NCI-H2196 (cell line): ENCODE measurements at regions not wholly inside any gene's neighbourhood (a gene's known extent, or its start where the extent isn't known, plus 50 kb on each side); places are given as distances from the start of the nearest gene placed in this dataset.
A peak's percentile ranks its signal among the peaks of the same experiment; 100 is the strongest.

Experiments used
- DNase-seq: peaks from one replicate; lab custom pipeline; 2025; ENCODE audit not compliant: unreplicated experiment; lab: John Stamatoyannopoulos, UW

DNA sequence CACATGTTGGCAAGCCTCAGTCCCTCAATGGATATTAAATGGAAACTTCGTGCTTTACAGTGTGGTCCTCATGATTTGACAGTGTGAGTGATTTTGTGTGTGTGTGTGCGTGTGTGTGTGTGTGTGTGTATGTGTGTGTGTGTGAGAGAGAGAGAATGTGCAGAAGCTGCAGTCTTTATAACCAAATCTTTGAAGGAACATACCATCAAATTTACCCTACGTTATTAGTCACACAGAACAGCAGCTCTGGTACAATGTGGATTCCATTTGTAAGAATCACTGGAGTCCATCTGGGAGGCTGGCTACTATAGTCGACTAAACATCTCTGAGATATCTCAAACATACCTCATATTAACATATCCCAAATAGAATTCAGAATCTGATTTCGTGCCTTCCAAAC, 928.0 kb upstream of the POT1 start:
- DNase-seq, result no peak

DNA sequence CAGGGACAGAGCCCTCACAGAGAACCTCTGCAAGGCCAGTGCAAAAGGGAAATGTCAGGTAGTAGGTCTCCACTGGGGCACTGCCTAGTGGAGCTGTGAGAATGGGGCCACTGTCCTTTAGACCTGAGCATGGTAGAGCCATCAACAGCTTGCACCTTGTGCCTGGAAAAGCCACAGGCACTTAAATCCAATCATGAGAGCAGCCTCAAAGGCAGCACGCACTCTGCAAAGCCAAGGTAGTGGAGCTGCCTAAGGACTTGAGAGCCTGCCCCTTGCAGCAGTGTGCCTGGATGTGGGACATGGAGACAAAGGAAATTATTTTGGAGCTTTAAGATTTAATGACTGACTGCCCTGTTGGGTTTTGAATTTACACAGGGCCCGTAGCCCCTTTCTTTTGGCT, 918.5 kb upstream of the POT1 start:
- DNase-seq, result no peak

DNA sequence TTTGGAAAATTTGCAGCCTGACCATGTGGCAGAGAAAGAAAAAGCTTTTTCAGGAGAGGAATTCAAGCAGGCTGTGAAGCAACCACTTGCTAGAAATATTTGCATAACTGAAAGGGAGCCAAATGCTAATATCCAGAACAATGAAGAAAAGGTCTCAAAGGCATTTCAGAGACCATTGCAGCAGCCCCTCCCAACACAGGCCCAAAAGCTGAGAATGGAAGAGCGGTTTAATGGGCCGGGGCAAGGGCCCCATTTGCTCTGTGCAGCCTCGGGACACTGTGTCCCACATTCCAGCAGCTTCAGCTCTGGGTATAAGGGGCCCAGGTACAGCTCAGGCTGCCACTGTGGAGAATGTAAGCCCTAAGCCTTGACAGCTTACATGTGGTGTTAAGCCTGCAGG, 918.1 kb upstream of the POT1 start:
- no peak for DNase-seq

DNA sequence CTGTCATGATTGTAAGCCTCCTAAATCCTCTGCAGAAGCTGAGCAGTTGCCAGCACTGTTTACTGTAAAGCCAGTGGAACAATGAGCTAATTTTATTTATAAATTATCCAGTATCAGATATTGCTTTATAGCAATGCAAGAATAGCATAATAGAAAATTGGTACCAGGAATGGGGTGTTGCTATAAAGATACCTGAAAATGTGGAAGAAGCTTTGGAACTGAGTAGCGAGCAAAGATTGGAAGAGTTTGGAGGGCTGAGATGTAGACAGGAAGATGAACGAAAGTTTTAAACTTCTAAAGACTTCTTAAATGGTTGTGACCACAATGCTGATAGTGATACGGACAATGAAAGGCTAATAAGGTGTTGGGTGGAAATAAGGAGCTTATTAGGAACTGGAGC, 917.4 kb upstream of the POT1 start:
- DNase-seq, result no peak

DNA sequence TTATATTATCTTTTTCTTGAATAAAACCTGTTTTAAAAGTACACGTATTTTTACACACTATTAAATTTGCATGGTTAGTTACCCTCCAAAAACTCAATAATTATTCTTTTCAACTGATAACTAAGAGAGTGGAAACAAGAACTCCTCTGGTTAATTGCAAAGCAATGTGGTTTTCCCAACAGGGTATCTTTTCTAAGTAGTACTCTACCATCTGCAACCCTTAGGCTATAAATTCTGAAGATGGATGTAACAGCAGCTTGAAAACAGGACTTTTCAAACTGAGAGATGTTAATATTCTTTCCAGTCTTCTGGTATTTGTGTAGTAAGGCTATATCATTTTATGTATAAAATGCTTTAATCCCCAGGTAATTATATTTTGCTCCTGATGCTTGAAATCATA, 916.1 kb upstream of the POT1 start:
- no peak for DNase-seq

DNA sequence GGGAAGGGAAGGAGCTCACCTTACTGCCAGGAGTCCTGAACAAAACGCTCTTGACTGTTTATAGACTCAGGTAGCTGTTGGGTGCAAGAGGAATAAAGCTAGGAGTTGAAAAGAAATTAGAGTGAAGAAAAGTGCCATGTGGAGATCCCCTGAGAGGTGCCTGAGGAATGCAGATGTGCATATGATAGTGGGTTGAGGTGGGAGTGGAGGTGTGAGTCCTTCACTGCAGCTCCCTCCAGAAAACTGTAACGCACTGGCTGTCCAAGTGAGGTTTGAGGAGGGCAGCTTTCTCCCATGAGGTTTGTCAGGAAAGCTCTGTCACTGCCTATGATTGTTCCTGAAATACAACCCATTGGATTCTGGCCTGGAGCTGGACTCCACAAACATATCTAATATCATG, 904.8 kb upstream of the POT1 start:
- DNase-seq, result no peak

DNA sequence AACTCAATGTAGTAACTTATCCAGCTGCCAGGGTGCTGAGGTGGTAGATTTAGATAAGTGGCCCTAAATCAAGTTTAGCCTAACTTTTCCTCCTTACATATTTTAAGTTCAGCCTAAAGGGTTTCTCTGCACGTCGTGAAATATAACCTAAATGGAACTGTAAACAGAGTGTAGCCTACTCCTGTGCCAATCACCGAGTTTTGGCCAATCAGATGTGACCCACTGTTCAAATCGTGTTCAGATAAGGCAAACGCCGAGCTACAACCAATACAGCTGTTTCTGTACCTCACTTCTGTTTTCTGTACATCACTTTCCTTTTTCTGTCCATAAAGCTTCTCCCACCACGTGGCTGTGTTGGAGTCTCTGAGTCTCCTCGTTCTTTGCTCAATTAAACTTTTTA, 904.2 kb upstream of the POT1 start:
- DNase-seq, result no peak

DNA sequence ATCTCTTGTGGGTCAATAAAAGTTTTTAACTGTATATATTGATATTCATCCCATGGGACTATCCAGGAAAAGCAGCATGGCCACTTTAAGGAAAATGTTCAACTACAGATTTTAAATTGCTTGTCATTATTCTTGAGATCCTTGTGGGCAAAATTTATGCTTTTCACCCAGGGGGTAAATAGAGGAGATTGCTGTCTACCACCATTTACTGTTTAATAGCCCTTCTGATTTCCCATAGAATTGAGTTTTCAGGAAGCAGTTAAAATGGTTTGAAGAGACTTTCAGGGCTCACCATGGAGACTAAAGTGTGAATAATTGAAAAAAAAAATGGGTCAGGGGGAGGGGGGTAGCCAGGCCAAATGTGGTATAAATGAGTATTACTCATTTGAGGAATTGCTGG, 901.1 kb upstream of the POT1 start:
- no peak for DNase-seq

DNA sequence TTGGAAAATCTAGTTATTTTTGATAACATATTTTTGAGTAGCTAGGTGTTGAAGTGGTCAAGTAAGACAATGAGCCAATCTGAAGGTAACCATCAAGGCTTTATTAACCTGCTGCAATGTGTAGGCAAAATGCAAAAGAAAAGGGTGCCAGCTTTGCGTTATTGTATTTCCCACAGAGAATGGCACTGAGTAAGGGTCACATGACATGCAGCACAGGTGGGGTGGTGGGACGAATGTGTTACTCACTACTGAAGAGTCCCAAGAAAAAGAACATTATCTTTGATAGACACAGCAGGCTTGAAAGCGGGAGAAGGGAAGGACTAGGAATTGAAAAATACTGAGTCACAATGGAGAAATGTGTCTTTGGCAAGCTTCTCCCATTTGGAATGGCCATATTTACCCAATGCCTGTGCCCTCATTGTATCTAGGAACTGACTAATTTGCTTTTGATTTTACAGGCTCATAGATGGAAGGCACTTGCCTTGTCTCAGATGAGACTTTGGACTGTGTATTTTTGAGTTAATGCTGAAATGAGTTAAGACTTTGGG, 898.6 kb upstream of the POT1 start:
- DNase-seq, result no peak

DNA sequence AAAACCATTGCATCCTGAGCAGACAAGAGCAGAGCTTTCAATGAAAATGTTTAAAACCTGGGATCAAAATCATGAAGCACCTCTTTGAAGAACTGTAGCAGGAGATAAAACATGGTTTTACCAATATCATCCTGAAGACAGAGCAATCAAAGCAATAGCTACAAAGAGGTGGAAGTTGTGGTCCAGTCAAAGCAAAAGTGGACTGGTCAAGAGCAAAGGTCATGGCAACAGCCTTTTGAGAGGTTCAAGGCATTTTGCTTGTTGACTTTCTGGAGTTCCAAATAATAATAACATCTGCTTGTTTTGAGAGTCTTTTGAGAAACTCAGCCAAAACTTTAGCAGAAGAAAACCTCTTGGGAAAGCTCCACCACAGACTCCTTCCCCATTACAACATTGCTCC, 893.9 kb upstream of the POT1 start:
- no peak for DNase-seq

DNA sequence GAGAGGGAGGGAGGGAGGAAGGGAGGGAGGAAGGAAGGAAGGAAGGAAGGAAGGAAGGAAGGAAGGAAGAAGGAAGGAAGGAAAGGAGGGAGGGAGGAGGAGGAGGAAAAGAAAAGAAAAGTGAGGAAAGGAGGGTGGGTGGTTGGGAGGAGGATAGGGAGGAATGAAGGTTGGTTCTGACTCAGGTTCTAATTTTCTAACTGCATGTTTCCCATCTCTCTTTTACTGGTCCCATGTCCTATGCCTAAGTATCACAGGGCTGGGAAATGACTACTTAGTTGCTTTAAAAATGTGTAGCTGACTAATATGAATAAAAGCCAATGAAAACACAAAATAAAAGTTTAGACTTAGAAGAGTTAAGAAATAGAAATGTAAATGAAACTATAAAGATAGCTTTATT, 890.9 kb upstream of the POT1 start:
- DNase-seq, result no peak

DNA sequence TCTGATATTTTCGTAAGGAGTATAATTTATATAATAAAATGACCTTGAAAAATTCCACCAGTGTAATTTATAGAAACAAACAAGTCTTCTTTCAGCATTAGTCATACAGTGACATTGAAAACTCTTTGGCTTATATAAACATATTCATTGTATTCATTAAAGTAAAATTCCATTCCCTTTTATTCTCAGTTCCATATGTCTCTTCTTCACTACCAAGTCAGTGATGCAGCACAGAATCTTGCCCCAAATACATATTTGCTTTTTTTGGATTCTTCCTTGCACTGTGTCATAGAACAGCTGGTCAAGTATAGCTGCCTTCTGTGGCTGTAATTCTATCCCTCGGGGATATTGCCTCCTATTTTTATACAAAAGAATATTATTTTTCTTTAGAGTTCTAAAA, 884.5 kb upstream of the POT1 start:
- DNase-seq, result no peak

DNA sequence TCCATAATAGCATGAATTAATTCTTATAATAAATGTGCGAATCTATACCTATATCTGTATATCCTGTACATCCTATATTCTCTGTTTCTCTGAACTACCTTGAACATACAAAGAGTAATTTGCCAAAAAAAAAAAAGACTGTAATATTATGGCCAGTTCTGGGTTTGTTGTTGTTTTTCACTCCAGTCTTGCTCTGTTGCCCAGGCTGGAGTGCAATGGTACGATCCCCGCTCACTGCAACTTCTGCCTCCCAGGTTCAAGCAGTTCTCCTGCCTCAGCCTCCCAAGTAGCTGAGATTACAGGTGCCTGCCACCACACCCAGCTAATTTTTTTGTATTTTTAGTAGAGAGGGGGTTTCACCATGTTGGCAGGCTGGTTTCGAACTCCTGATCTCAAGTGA, 876.9 kb upstream of the POT1 start:
- DNase-seq, result peak; percentile 3

DNA sequence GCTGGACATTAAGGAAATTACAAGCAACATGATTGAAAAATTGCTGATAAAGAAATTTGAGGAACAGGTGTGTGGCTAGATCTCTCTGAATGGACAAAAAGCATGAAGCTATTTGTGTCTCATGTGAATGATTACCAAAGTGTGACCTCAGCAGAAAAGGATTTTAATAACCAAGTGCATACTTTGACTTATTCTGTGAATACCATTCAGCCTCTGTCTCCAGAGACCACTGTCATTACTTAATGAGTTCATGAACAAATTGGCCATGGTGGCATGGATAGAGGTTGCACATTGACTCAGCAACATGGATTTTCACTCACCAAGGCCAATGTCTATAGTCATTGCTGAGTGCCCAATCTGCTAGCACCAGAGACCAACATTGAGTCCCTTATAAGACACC, 874.6 kb upstream of the POT1 start:
- DNase-seq, result no peak

DNA sequence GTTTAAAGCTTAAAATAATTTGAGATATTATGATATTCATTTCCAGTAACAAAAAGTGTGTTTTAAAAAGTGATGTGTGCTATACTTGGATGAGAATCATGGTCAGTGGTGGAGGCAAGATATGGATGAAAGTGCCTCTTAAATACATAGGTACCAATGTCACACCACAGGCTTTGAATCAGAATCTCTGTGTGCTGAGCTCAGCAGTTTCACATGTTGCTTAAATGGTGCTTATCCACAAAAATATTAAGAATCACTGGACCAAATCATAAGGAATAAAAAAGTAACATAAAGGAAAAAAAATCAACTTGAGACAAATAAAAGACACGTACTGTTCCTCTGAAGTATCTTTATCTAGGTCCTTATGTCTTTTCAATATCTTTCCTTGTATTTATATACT, 850.5 kb upstream of the POT1 start:
- DNase-seq, result no peak

DNA sequence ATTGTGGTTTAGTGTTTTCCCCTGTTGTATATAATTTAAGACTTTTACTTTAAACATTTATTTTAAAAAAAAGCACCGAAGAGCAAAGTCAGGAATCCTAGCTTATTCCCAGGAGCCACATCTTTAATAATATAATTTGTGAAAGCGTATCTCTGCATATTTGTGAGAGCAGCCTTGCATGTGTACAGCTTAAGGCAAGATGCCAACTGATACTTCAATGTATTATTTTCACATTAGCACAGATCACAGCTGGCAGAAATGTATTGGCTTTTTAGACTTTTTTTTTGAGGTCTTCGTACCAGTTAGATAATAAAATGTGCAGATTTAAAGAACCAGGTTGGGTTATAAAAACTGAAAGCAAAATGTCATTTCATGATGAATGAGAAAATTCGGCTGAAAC, 845.7 kb upstream of the POT1 start:
- peak; percentile 15 for DNase-seq

DNA sequence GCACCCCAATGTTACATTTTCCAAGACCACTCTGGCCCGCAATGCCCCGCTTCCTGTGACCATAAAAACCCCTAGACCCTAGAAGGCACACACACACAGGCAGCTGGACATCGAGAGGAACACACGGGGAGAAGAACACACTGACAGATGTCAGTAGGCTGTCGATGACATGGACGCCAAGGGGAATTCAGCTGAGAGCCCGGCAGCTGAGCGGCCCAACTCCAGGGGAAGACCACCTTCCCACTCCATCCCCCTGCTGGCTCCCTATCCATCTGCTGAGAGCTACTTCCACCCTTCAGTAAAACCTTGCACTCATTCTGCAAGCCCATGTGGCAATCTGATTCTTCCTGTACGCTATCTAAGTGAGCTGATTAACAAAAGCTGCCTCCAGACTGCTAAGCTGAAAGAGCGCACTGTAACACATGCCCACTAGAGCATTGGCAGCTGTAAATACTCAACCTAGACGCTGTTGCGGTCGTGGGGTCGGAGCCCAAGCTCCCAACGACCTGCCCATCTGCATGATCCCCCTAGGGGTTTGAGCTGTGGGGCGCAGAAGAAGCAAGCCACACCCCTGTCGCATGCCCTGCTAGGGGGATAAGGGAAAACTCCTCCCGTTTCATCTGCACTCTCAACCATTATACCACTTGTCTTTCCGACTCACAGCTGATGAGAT, 843.6 kb upstream of the POT1 start:
- DNase-seq, result no peak

DNA sequence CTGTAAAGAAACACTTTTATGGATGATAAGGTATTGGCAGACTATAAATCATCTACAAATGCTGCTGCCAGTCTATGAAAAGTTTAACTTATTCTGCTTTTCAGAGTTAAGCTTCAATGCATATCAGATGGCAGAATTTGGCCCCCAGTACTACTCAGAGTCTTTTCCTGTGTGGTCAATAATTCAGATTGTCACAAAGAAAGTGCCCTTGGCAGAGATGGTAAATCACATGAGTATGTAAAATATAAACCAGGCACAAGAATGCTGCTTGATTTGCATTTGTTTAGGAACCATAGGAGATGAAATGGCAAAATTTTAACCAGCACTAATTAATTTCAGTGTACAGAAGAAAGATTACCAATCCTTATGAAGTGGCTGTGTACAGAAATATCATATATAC, 818.3 kb upstream of the POT1 start:
- DNase-seq, result no peak

DNA sequence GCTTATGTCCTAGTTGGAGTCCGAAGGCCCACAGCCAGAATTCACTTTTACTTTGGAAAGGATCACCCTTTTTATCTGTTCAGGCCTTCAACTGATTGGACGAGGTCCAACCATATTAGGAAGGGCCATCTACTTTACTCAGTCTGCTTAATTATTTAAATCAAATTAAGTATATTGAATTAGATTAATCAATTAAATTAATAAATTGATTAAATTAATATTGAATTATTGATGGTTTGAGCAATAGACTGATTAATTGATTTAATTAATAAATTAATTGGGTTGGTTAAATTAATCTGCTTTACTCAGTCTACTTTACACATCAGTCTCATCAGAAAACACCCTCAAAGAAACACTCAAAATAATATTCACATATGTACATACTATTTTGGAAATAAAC, 816.9 kb upstream of the POT1 start:
- no peak for DNase-seq

DNA sequence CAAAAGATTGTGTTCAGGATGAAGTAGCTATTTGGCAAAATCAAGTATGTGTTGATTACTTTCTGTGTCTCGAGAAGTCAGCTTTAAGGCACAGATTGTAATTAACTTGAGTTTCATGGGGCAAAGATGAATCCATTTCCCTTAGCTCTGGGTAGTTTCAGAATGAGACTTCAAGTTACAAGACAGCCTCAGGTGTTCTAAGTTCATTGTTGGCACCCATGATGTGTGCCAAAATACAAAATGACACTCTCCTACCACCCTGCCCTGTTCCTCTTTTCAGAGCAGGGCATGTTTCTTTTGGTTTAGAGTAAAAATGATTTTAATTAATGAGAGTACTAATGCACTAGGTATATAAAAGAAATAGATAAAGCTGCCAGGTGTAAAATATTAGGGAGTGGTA, 797.6 kb upstream of the POT1 start:
- DNase-seq, result no peak

DNA sequence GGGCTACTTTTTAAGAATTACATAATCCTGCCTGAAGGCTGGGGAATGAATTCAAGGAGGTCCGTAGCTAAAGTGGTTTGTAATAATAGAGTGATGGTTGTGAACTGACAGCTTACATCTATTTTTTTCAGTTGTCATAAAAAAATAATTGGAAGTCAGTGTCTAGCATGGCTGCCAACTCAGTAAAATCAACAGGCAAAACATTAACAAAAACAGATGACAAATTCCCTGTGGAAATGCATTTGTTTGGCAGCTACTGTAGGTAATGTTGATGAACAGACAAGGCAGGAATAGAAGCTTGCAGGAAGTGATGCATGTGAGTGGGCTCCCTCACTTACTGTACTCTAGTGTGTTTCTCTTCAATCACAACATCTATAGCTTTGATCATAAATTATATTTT, 766.0 kb upstream of the POT1 start:
- DNase-seq, result no peak

DNA sequence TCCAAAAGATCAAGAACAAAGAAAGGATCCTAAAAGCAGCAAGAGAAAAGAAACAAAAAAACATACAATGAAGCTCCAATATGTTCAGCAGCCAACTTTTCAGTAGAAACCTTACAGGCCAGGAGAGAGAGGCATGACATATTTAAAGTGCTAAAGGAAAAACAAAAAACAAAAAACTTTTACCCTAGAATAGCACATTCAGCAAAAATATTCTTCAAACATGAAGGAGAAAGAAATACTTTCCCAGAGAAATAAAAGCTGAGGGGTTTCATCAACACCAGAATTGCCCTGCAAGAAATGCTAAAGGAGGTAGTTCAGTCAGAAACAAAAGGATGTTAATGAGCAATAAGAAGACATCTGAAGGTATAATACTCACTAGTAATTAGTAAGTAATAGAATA, 753.5 kb upstream of the POT1 start:
- DNase-seq, result no peak

DNA sequence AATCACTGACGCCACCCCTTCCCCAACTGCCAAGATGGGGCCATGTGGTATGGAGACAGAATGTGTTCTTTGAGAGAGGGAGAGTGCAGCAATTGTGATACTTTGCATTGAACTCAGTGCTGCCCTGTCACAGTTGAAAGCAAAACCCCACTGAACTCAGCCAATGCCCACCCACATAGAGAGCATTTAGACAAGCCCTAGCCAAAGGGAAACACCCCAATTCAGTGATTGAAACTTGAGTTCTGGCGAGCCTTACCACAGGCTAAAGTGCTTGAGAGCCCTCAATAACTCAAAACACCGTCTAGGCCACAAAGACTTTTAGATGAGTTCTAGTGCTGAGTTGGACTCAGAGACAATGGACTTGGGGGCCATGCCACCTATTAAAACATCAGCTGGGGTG, 751.9 kb upstream of the POT1 start:
- no peak for DNase-seq

DNA sequence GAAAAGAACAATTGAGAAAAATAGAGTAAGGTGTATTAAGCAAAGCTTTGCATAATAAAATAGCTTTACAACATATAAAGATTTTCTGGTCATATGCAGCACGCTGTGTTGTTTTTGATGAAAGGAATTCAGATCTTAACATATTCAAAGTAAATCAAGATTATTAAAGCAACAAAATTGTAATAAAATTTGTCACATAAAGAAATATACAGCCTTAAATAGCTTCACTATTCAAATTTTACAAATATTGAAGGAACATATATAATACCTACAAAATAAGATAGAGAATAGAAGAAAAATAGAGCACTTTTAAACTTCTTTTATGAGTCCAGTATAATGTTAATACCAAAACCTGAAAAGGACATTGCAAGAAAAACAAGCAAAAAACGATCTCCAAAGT, 749.1 kb upstream of the POT1 start:
- no peak for DNase-seq
